Fibroblast of lung (primary cell): ENCODE measurements at regions not wholly inside any gene's neighbourhood (a gene's known extent, or its start where the extent isn't known, plus 50 kb on each side); places are given as distances from the start of the nearest gene placed in this dataset.

Experiments used
- DNase-seq, 2 donors: peaks; one replicate each; pipeline versions ENCODE4 v3.0.0 to v3.0.0-alpha.2; 2010; ENCODE audit warnings: low read depth in 2 of 2
- H2AFZ ChIP-seq: 2 replicates; pipeline ENCODE4 v1.5.1; 2012; ENCODE audit warnings: low read length, control low read depth, inconsistent platforms
- H3K27ac ChIP-seq: 2 replicates; pipeline ENCODE4 v1.5.1; 2011; ENCODE audit warnings: low read length, control low read depth; ENCODE audit not compliant: insufficient read depth
- H3K27me3 ChIP-seq: 2 replicates; pipeline ENCODE4 v1.5.1; 2011; ENCODE audit warnings: mild to moderate bottlenecking, low read length; ENCODE audit not compliant: control insufficient read depth, insufficient read depth
- H3K36me3 ChIP-seq: 2 replicates; pipeline ENCODE4 v1.5.1; 2011; ENCODE audit warnings: low read length; ENCODE audit not compliant: control insufficient read depth, insufficient read depth
- H3K4me1 ChIP-seq: 2 replicates; pipeline ENCODE4 v1.5.1; 2011; ENCODE audit warnings: low read length; ENCODE audit not compliant: control insufficient read depth, insufficient read depth; ENCODE audit errors: extremely low read depth
- H3K4me2 ChIP-seq: 2 replicates; pipeline ENCODE4 v1.5.1; 2011; ENCODE audit warnings: low read length, control low read depth; ENCODE audit not compliant: insufficient read depth; ENCODE audit errors: extremely low read depth
- H3K4me3 ChIP-seq, 4 experiments: fragments of 200-600 bp in 1 of 4; sonication (generic) in 1 of 4; replicated peaks in 1 of 4; 2 replicates each; pipeline ENCODE4 v1.5.1; 2011 to 2016; ENCODE audit warnings: low read length in 4 of 4, low read depth in 3 of 4, mild to moderate bottlenecking in 3 of 4, control low read depth in 2 of 4, inconsistent platforms in 1 of 4, mixed read lengths in 1 of 4; ENCODE audit not compliant: insufficient read depth in 1 of 4; ENCODE audit errors: control extremely low read depth in 1 of 4
- H3K79me2 ChIP-seq: 2 replicates; pipeline ENCODE4 v1.5.1; 2012; ENCODE audit warnings: mild to moderate bottlenecking, low read length, inconsistent platforms; ENCODE audit not compliant: control insufficient read depth, insufficient read depth
- H3K9ac ChIP-seq: 2 replicates; pipeline ENCODE4 v1.5.1; 2011; ENCODE audit warnings: mild to moderate bottlenecking, low read length, control low read depth; ENCODE audit not compliant: insufficient read depth
- H3K9me3 ChIP-seq: 2 replicates; pipeline ENCODE4 v1.5.1; 2012; ENCODE audit warnings: low read depth, low read length; ENCODE audit not compliant: control insufficient read depth, insufficient read depth
- H4K20me1 ChIP-seq: 2 replicates; pipeline ENCODE4 v1.5.1; 2011; ENCODE audit warnings: low read length; ENCODE audit not compliant: control insufficient read depth, insufficient read depth; ENCODE audit errors: extremely low read depth
- CTCF ChIP-seq, 2 donors: IDR thresholded peaks in 1 of 2; conservative IDR thresholded peaks in 1 of 2; 1 replicate in 1 of 2; 2 replicates in 1 of 2; pipeline ENCODE4 v1.5.1; 2011 to 2012; ENCODE audit warnings: low read length in 2 of 2, control low read depth in 1 of 2, inconsistent platforms in 1 of 2, low read depth in 1 of 2, mild to moderate bottlenecking in 1 of 2
- EZH2 ChIP-seq: IDR thresholded peaks from 2 replicates; pipeline ENCODE4 v1.5.1; 2012; ENCODE audit warnings: low read length, control low read depth, mild to moderate bottlenecking; ENCODE audit errors: missing control alignments

DNA sequence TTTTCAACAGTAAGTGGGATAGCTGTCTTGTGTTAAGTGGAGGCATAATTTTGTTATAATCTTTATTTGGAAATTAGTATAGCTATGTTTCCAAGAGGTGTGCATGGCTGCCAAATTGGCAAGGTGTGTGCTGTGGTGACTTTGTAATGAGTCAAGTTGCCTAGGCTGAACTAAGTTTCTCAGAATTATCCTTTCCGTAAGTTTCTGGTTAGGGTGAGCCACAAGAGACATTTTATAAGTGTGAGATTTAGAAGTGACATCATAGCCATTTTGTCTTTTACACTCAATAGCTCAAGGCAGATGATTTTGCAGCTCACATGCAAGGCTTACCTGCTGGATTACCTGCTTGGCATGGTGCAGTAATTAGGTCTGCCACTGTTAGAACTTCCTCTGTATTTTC lies 90.3 kb downstream of the C11orf87 start:
- Histone ChIP-seq H3K4me1 (no peaks in the 10 kb centered on the region), H3K4me2 (no peak overlapping the region), H3K9me3 (no peaks in the 10 kb centered on the region), H3K27ac (no peak overlapping the region), H2AFZ (no peak overlapping the region), H3K4me3 (no peak overlapping the region), H3K9ac (no peak overlapping the region), H3K36me3 (no peaks in the 10 kb centered on the region), H3K79me2 (no peaks in the 10 kb centered on the region), H4K20me1 (no peaks in the 10 kb centered on the region), H3K27me3 (no peaks in the 10 kb centered on the region)
- no peak for TF ChIP-seq EZH2
- DNase-seq: peak in 1 of 2 donors; percentile 19

DNA sequence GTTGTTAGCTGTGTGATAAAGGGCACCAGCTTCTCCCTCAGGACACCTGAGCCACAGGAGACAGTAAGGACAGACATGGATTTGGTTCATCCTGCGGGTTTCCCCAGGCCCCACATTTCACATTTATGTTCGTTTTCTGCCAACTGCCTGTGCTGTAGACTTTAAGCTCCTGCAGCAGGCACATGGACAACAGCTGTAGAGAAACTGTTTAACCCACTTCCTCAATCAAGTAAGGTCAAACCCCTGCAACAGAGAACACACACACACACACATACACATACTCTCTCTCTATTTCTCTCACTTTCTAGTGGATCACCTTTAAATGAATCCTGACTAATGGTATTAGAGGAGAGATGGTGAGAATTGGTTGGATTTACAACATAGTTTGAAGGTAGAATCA lies 90.7 kb downstream of the C11orf87 start:
- TF ChIP-seq EZH2: no peak
- TF ChIP-seq CTCF (conservative IDR thresholded peaks at IDR 0.05 in 1 of 2, IDR thresholded peaks at IDR 0.05 in 1 of 2; ENCODE audit: low read depth in 1 of 2, low read length in 2 of 2): no peak
- H3K4me1 ChIP-seq: no peaks in the 10 kb centered on the region
- H3K79me2 ChIP-seq: no peaks in the 10 kb centered on the region
- DNase-seq: no peak
- H4K20me1 ChIP-seq: no peaks in the 10 kb centered on the region
- H2AFZ ChIP-seq: no peak overlapping the region
- no peaks in the 10 kb centered on the region for H3K9me3 ChIP-seq
- H3K36me3 ChIP-seq: no peaks in the 10 kb centered on the region
- H3K27me3 ChIP-seq: no peaks in the 10 kb centered on the region
- no peak overlapping the region for H3K9ac ChIP-seq
- no peak overlapping the region for H3K27ac ChIP-seq
- no peak overlapping the region for H3K4me3 ChIP-seq
- no peak overlapping the region for H3K4me2 ChIP-seq

DNA sequence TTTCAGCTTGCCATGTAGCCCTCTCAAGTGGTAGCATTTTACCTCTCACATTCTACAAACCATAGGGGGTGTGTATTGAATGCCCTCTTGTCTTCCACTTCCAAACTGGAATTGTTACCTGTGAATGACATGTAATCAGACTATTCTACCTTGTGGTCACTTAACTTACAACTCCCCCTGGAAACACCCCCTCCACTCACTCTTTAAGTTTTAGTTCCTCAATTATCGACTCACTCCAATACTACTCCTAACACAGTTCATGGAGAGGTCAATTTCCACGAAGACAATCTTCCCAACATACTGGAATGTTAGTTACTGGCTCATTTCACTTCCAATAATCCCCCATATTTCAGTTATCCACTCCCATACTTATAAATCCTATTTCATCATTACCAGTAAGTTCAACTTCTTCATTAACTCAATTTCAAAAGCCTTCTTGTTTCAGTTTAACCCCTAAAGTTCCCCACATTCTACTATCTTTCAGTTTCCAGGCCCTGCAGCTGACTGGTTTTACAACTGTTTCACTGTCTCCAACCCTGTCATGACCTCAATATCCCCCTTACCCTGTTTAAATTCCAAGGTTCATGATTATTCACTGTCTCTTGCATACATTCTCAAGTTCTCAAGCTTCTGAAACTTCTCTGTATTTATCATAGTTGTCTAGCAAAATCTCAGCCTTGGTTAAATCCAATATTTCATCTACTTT lies 92.5 kb downstream of the C11orf87 start:
- Histone ChIP-seq H3K79me2 (no peaks in the 10 kb centered on the region), H3K4me1 (no peaks in the 10 kb centered on the region), H2AFZ (no peak overlapping the region), H3K4me3 (no peak overlapping the region), H4K20me1 (no peaks in the 10 kb centered on the region), H3K9ac (no peak overlapping the region), H3K9me3 (no peaks in the 10 kb centered on the region), H3K27ac (no peak overlapping the region), H3K27me3 (no peaks in the 10 kb centered on the region), H3K36me3 (no peaks in the 10 kb centered on the region), H3K4me2 (no peak overlapping the region)
- no peak for DNase-seq
- TF ChIP-seq EZH2 (no peak), CTCF (conservative IDR thresholded peaks at IDR 0.05 in 1 of 2, IDR thresholded peaks at IDR 0.05 in 1 of 2; ENCODE audit: low read depth in 1 of 2, low read length in 2 of 2) (no peak)
